AG10803 (cell line): ENCODE measurements at regions not wholly inside any gene's neighbourhood (a gene's known extent, or its start where the extent isn't known, plus 50 kb on each side); places are given as distances from the start of the nearest gene placed in this dataset.

ENCODE experiments used
- DNase-seq: peaks from one replicate; pipeline ENCODE4 v3.0.0; 2010; ENCODE audit warnings: low read depth
- H3K4me3 ChIP-seq: 2 replicates; pipeline ENCODE4 v1.5.1; 2011; ENCODE audit warnings: mild to moderate bottlenecking, low read length, control low read depth
- TF ChIP-seq, protein P1 (sequence below): conservative IDR thresholded peaks from 2 replicates; pipeline ENCODE4 v1.5.1; 2011; ENCODE audit warnings: mild to moderate bottlenecking, low read length, control low read depth, inconsistent platforms

DNA sequence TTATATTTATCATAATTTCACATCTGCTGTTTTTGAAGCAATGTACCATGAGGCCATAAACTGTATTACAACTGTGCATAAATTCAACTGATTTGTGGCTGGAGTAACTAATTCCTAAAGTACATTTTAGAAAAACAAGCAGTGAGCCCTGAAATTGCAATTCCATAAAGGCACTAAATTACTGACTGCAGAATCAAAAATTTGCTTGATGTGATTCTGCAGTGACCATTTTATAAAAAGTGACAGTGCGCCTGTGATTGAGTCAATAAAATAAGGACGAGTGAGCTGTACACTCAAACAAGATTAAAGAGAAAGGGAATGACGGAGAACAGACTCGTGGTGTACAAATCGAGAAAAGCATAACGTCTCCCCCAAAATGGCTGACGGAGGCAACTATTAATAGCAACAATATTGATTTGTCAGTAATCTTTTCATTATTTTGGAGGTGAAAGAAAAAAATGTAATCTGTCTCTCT lies 121.4 kb upstream of the MEIS2 start:
- H3K4me3 ChIP-seq, result no peak overlapping the region
- DNase-seq, result no peak
- TF ChIP-seq, protein P1, sequence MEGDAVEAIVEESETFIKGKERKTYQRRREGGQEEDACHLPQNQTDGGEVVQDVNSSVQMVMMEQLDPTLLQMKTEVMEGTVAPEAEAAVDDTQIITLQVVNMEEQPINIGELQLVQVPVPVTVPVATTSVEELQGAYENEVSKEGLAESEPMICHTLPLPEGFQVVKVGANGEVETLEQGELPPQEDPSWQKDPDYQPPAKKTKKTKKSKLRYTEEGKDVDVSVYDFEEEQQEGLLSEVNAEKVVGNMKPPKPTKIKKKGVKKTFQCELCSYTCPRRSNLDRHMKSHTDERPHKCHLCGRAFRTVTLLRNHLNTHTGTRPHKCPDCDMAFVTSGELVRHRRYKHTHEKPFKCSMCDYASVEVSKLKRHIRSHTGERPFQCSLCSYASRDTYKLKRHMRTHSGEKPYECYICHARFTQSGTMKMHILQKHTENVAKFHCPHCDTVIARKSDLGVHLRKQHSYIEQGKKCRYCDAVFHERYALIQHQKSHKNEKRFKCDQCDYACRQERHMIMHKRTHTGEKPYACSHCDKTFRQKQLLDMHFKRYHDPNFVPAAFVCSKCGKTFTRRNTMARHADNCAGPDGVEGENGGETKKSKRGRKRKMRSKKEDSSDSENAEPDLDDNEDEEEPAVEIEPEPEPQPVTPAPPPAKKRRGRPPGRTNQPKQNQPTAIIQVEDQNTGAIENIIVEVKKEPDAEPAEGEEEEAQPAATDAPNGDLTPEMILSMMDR, result no peak

DNA sequence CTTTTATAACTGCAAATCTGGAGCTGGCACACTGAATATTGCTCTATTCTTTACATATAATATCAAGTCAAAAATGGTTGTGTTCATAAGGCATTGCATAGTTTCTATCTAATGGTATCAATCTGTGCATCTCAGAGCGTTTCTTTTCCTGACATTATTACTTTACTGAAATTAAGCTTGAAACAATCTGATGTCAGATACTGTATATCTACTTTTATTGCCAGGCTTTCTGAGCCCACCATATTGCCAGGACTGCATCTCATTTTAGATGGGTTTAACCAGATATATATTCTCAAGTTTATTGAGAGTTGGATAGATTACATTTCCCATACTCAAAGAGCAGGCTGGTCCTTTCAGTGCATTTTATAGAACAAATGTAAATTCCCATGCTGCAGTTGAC lies 122.7 kb upstream of the MEIS2 start:
- TF ChIP-seq, protein P1, result no peak
- DNase-seq, result no peak
- no peak overlapping the region for H3K4me3 ChIP-seq

DNA sequence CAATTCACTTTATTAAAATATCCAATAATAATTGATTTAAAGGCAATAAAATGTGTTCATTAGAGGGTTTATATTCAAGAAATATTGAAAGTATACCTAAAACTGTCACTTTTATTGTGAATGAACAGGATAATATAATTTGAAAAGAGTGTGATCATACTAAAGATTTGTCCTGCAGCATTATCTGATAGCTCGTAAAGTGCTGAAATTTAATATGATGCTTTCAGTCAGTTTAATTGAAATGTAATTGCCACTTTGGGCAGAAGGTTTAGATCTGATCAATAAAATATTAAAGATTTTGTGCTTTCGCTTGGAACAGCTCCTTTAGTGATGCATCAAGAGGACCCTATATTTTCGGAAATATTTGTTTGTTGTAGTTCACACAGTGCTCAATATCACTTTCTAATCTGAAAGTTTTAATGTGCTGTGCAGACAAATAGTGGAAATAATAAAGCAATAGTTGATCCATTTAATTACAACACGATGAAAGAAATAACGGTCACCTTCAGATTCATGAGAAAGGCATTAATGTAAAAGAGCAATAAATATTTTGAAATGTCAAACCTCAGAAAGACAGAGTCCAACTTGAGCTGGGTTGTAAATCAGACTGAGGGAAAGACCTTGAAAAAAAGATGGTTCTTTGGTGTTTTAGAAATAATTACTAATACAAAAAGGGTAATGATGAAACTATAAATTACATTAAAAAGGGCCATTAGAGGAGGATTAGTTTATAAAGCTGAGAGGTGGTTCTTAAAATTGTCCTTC lies 129.7 kb upstream of the MEIS2 start:
- TF ChIP-seq, protein P1, result no peak
- DNase-seq, result no peak
- H3K4me3 ChIP-seq, result no peak overlapping the region

DNA sequence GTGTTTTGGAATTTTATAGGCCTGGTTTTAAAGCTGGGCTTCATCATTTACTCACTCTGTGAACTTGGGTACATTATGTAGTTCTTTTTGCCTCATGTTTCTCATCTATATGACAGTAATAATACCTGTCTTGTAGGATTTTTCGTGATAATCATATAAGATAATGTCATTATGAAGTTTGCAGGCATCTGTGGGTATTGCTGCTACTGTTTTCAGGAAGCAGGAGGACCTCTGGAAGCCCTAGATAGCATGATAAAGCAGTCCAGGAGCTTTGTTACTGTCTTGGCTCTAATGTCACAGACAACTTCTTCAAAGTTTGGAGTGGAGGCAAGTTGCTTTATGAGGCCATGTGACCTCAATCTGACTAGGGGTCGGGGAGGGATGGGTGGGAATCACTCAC lies 145.0 kb upstream of the MEIS2 start:
- H3K4me3 ChIP-seq, result no peak overlapping the region
- TF ChIP-seq, protein P1, result no peak
- no peak for DNase-seq

DNA sequence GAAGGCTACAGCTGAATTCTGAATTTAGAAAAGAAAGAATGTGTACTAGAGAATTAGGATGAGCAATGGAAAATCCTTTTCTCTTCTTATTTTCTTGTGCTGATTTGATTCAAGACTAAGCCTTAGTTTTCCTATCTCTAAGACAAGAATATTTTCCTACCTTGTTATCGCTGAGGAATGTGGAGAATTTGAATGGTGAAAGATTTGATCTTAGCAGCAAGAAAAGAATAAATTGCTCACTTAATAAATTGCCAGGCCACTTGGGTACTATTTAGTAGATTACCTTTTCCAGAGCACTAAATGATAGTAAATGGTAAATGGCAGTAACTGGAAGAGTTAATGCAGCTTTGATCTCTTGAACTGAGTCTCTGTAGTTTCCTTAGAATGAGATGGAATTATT lies 145.7 kb upstream of the MEIS2 start:
- no peak for DNase-seq
- H3K4me3 ChIP-seq, result no peak overlapping the region
- TF ChIP-seq, protein P1, result no peak

DNA sequence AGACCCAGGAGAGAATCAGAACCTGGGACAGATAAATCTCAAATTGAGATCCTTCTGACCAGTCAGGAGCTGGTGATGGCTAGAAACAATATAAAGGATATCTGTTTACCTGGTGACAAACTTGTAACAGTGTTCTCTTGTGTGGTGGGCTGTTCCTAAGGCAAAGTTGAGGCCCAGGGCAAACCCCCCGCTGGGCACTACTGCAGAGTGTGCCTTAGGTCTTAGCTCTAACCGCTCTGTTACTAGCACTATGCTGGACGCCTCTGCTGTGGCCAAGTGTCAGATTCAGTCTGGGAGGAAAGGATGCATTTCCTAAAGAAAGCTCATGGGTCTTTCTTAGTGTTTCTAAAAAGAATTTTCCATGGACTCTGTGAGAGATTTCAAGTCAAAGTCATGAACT lies 146.5 kb upstream of the MEIS2 start:
- no peak overlapping the region for H3K4me3 ChIP-seq
- TF ChIP-seq, protein P1, result no peak
- DNase-seq, result no peak

DNA sequence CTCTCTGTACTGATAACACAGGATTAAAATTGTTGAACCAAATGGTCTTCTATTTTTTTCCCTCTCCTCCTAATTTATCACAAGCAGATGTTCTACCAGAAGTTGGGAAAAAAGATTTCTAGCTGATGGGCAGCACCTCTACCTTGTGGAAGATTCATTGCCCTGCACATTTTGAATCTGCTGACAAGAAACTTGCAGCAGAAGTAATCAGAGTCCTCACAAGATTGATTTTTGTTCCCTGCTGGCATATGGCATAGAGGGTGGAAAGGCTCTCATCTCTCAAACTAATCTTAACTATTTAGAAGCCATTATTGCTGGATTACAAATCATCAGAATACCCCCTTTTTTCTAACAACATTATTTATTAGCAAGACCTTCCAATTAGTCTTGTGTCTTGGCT lies 148.9 kb upstream of the MEIS2 start:
- no peak for DNase-seq
- no peak overlapping the region for H3K4me3 ChIP-seq
- TF ChIP-seq, protein P1, result no peak
